Stimulated activated CD4-positive, alpha-beta T cell treated with anti-CD3 and anti-CD28 coated beads, Interleukin-4, amount 100 ng/mL, for 4 hours (primary cell): ENCODE measurements at regions not wholly inside any gene's neighbourhood (a gene's known extent, or its start where the extent isn't known, plus 50 kb on each side); places are given as distances from the start of the nearest gene placed in this dataset.
A peak's percentile ranks its signal among the peaks of the same experiment; 100 is the strongest.

Experiments used
- DNase-seq, 2 experiments: peaks; one replicate each; pipeline ENCODE4 v3.0.0-alpha.2; 2020

- DNase-seq = no peak
Measured at GRCh38 chr14:22699801-22700564, 55.8 kb upstream of the OR6J1 start.

- DNase-seq = no peak
Measured at GRCh38 chr14:22713631-22713950, 52.9 kb upstream of the OXA1L start.

- peak in 1 of 2 experiments; percentile 52 for DNase-seq
Measured at GRCh38 chr14:22715186-22715812, 51.2 kb upstream of the OXA1L start.

- DNase-seq = no peak
Measured at GRCh38 chr14:22715890-22716289, 50.6 kb upstream of the OXA1L start.
